HepG2 (cell line): ENCODE measurements at regions not wholly inside any gene's neighbourhood (a gene's known extent, or its start where the extent isn't known, plus 50 kb on each side); places are given as distances from the start of the nearest gene placed in this dataset.

Experiments
- FOXA1 ChIP-seq, 2 experiments: fragments of 450-650 bp in 1 of 2; sonication (generic) in 1 of 2; formaldehyde crosslinking in 1 of 2; IDR thresholded peaks; 2 replicates each; pipeline versions ENCODE4 v1.4.0 to v1.6.1; 2016 to 2020; ENCODE audit warnings: missing genetic modification reagents in 1 of 2
- FOXK1 ChIP-seq: sonication (generic); formaldehyde crosslinking; IDR thresholded peaks from 2 replicates; pipeline ENCODE4 v1.4.0; 2020; ENCODE audit warnings: low read depth, missing genetic modification reagents, borderline replicate concordance
- GATAD2A ChIP-seq: IDR thresholded peaks from 2 replicates; pipeline ENCODE4 v1.6.1; 2016
- IRF2 ChIP-seq: IDR thresholded peaks from 2 replicates; pipeline ENCODE4 v1.6.1; 2018; ENCODE audit warnings: missing genetic modification reagents, missing compliant biosample characterization
- JUND ChIP-seq: sonication (generic); formaldehyde crosslinking; IDR thresholded peaks from 2 replicates; pipeline ENCODE4 v1.8.0; 2022; ENCODE audit warnings: mild to moderate bottlenecking, missing genetic modification reagents
- MXI1 ChIP-seq: IDR thresholded peaks from 3 replicates; pipeline ENCODE4 v1.6.1; 2012; ENCODE audit warnings: low read depth, low read length, inconsistent platforms, borderline replicate concordance
- NFIC ChIP-seq: IDR thresholded peaks from 2 replicates; pipeline ENCODE4 v1.6.1; 2012; ENCODE audit warnings: mild to moderate bottlenecking, low read length, inconsistent platforms
- PHF8 ChIP-seq: sonication (generic); formaldehyde crosslinking; IDR thresholded peaks from 2 replicates; pipeline ENCODE4 v1.5.0; 2020; ENCODE audit warnings: missing genetic modification reagents
- POGZ ChIP-seq: sonication (generic); formaldehyde crosslinking; IDR thresholded peaks from 2 replicates; pipeline ENCODE4 v1.4.0; 2020; ENCODE audit warnings: mild to moderate bottlenecking, missing genetic modification reagents
- TEAD2 ChIP-seq: sonication (generic); formaldehyde crosslinking; IDR thresholded peaks from 2 replicates; pipeline ENCODE4 v1.9.0; 2021; ENCODE audit warnings: missing genetic modification reagents
- TEAD3 ChIP-seq: optimal IDR thresholded peaks from 2 replicates; pipeline ENCODE3; 2016; ENCODE audit warnings: borderline replicate concordance
- ZFP36L1 ChIP-seq: sonication (generic); formaldehyde crosslinking; IDR thresholded peaks from 2 replicates; pipeline ENCODE4 v1.8.0; 2022; ENCODE audit warnings: mild to moderate bottlenecking, missing genetic modification reagents, moderate library complexity
- ZMYM4 ChIP-seq: sonication (generic); formaldehyde crosslinking; IDR thresholded peaks from 2 replicates; pipeline ENCODE4 v1.8.1; 2023; ENCODE audit warnings: mild to moderate bottlenecking, missing genetic modification reagents
- ZNF552 ChIP-seq: sonication (generic); formaldehyde crosslinking; IDR thresholded peaks from 2 replicates; pipeline ENCODE4 v1.9.0; 2022; ENCODE audit warnings: missing genetic modification reagents, mild to moderate bottlenecking, borderline replicate concordance
- ZNF577 ChIP-seq: sonication (generic); formaldehyde crosslinking; IDR thresholded peaks from 2 replicates; pipeline ENCODE4 v1.4.0; 2020; ENCODE audit warnings: mild to moderate bottlenecking, low read depth, missing genetic modification reagents, borderline replicate concordance
- ZNF766 ChIP-seq: sonication (generic); formaldehyde crosslinking; IDR thresholded peaks from 2 replicates; pipeline ENCODE4 v1.5.0; 2020; ENCODE audit warnings: missing genetic modification reagents, borderline replicate concordance
- ZNF780A ChIP-seq: sonication (generic); formaldehyde crosslinking; IDR thresholded peaks from 2 replicates; pipeline ENCODE4 v1.8.0; 2022; ENCODE audit warnings: mild to moderate bottlenecking, missing genetic modification reagents, moderate library complexity
- ZSCAN12 ChIP-seq: sonication (generic); formaldehyde crosslinking; IDR thresholded peaks from 2 replicates; pipeline ENCODE4 v1.9.0; 2021; ENCODE audit warnings: mild to moderate bottlenecking, missing genetic modification reagents
- TF ChIP-seq, protein P1 (sequence below): sonication (generic); formaldehyde crosslinking; IDR thresholded peaks from 2 replicates; pipeline ENCODE4 v1.8.1; 2022; ENCODE audit warnings: mild to moderate bottlenecking, missing genetic modification reagents
- TF ChIP-seq, protein P2 (sequence below): sonication (generic); formaldehyde crosslinking; IDR thresholded peaks from 2 replicates; pipeline ENCODE4 v1.8.0; 2022; ENCODE audit warnings: mild to moderate bottlenecking, missing genetic modification reagents
- TF ChIP-seq, protein P3 (sequence below): IDR thresholded peaks from 2 replicates; pipeline ENCODE4 v1.6.1; 2016
- TF ChIP-seq, protein P4 (sequence below): sonication (generic); formaldehyde crosslinking; IDR thresholded peaks from 2 replicates; pipeline ENCODE4 v1.4.0; 2020; ENCODE audit warnings: missing genetic modification reagents
- TF ChIP-seq, protein P5 (sequence below): sonication (generic); formaldehyde crosslinking; IDR thresholded peaks from 2 replicates; pipeline ENCODE4 v1.8.0; 2022; ENCODE audit warnings: missing genetic modification reagents, low read depth, mild to moderate bottlenecking, borderline replicate concordance
- TF ChIP-seq, protein P6 (sequence below): sonication (generic); formaldehyde crosslinking; IDR thresholded peaks from 2 replicates; pipeline ENCODE4 v1.4.0; 2020; ENCODE audit warnings: missing genetic modification reagents
- TF ChIP-seq, protein P7 (sequence below): sonication (generic); formaldehyde crosslinking; conservative IDR thresholded peaks from 2 replicates; pipeline ENCODE4 v1.8.1; 2023; ENCODE audit warnings: missing genetic modification reagents

DNA sequence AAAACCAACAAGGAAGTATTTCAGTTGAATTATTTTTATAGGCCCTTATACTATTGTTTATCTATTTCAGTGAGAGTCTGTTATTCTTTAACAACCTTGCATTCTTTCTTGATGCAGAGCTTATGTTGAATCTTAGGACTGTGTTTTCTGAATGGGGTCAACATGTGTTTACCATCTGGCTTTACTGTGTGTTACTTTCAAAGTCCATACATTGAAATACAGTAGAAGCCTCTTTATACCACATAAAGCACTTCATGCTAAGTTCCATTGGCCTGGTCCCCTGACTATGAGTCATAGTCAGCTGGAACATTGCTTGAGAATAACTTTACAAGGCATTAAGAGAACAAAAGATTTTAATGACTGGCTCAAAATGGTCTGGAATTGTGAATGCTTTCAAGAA, 152.6 kb downstream of the GASK1B start (continued):
- TF ChIP-seq, protein P1, sequence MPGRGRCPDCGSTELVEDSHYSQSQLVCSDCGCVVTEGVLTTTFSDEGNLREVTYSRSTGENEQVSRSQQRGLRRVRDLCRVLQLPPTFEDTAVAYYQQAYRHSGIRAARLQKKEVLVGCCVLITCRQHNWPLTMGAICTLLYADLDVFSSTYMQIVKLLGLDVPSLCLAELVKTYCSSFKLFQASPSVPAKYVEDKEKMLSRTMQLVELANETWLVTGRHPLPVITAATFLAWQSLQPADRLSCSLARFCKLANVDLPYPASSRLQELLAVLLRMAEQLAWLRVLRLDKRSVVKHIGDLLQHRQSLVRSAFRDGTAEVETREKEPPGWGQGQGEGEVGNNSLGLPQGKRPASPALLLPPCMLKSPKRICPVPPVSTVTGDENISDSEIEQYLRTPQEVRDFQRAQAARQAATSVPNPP (CRISPR knock-in tag): no peak
- TF ChIP-seq TEAD2 (CRISPR knock-in tag) (no peak), PHF8 (no peak), IRF2 (CRISPR knock-in tag) (0 out of 2 replicates have a peak, but pooled peaks have one; percentile 24), ZNF577 (CRISPR knock-in tag) (no peak), JUND (CRISPR knock-in tag) (peak; percentile 82), ZMYM4 (0 out of 2 replicates have a peak, but pooled peaks have one; percentile 27), NFIC (peak; percentile 66; the same call in 1 of the 2 replicates), ZNF780A (CRISPR knock-in tag) (no peak), ZNF552 (CRISPR knock-in tag) (no peak), FOXA1 (IDR thresholded peaks at IDR 0.05) (peak; percentile 46; the same call in 1 of the 2 replicates), FOXA1 (CRISPR knock-in tag; IDR thresholded peaks at IDR 0.05) (peak; percentile 55; the same call in 1 of the 2 replicates), ZFP36L1 (CRISPR knock-in tag) (peak; percentile 39; the same call in 1 of the 2 replicates), ZSCAN12 (CRISPR knock-in tag) (no peak), TEAD3 (peak; percentile 34), POGZ (CRISPR knock-in tag) (peak; percentile 44), ZNF766 (no peak), GATAD2A (peak; percentile 93), FOXK1 (CRISPR knock-in tag) (peak; percentile 16; the same call in 1 of the 2 replicates), MXI1 (peak; percentile 24; the same call in 1 of the 3 replicates)
- TF ChIP-seq, protein P2, sequence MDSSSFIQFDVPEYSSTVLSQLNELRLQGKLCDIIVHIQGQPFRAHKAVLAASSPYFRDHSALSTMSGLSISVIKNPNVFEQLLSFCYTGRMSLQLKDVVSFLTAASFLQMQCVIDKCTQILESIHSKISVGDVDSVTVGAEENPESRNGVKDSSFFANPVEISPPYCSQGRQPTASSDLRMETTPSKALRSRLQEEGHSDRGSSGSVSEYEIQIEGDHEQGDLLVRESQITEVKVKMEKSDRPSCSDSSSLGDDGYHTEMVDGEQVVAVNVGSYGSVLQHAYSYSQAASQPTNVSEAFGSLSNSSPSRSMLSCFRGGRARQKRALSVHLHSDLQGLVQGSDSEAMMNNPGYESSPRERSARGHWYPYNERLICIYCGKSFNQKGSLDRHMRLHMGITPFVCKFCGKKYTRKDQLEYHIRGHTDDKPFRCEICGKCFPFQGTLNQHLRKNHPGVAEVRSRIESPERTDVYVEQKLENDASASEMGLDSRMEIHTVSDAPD (CRISPR knock-in tag): no peak
- TF ChIP-seq, protein P3, sequence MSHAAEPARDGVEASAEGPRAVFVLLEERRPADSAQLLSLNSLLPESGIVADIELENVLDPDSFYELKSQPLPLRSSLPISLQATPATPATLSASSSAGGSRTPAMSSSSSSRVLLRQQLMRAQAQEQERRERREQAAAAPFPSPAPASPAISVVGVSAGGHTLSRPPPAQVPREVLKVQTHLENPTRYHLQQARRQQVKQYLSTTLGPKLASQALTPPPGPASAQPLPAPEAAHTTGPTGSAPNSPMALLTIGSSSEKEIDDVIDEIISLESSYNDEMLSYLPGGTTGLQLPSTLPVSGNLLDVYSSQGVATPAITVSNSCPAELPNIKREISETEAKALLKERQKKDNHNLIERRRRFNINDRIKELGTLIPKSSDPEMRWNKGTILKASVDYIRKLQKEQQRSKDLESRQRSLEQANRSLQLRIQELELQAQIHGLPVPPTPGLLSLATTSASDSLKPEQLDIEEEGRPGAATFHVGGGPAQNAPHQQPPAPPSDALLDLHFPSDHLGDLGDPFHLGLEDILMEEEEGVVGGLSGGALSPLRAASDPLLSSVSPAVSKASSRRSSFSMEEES: peak; percentile 98
- TF ChIP-seq, protein P4, sequence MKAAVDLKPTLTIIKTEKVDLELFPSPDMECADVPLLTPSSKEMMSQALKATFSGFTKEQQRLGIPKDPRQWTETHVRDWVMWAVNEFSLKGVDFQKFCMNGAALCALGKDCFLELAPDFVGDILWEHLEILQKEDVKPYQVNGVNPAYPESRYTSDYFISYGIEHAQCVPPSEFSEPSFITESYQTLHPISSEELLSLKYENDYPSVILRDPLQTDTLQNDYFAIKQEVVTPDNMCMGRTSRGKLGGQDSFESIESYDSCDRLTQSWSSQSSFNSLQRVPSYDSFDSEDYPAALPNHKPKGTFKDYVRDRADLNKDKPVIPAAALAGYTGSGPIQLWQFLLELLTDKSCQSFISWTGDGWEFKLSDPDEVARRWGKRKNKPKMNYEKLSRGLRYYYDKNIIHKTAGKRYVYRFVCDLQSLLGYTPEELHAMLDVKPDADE (CRISPR knock-in tag): no peak
- TF ChIP-seq, protein P5, sequence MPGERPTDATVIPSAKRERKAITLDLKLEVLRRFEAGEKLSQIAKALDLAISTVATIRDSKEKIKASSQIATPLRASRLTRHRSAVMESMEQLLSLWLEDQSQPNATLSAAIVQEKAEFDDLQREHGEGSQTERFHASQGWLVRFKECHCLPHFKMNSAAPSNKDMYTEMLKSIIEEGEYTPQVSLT (CRISPR knock-in tag): no peak
- TF ChIP-seq, protein P6, sequence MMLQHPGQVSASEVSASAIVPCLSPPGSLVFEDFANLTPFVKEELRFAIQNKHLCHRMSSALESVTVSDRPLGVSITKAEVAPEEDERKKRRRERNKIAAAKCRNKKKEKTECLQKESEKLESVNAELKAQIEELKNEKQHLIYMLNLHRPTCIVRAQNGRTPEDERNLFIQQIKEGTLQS (CRISPR knock-in tag): peak; percentile 89
- TF ChIP-seq, protein P7, sequence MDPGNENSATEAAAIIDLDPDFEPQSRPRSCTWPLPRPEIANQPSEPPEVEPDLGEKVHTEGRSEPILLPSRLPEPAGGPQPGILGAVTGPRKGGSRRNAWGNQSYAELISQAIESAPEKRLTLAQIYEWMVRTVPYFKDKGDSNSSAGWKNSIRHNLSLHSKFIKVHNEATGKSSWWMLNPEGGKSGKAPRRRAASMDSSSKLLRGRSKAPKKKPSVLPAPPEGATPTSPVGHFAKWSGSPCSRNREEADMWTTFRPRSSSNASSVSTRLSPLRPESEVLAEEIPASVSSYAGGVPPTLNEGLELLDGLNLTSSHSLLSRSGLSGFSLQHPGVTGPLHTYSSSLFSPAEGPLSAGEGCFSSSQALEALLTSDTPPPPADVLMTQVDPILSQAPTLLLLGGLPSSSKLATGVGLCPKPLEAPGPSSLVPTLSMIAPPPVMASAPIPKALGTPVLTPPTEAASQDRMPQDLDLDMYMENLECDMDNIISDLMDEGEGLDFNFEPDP (CRISPR knock-in tag): no peak
